Nephron progenitor cell (in vitro differentiated cells): ENCODE measurements at regions not wholly inside any gene's neighbourhood (a gene's known extent, or its start where the extent isn't known, plus 50 kb on each side); places are given as distances from the start of the nearest gene placed in this dataset.
"Not testable (repeated sequence)": the region's sequence is repeated elsewhere in the genome, so short reads cannot be mapped to it uniquely, and the experiment has no call there.

Experiments used
- DNase-seq: peaks from one replicate; pipeline ENCODE4 v3.0.0; 2021
- H3K27ac Mint-ChIP-seq: 2 replicates; pipeline ENCODE4 v1.8.0; 2021; ENCODE audit warnings: mild to moderate bottlenecking, moderate library complexity, mixed read lengths
- H3K27me3 Mint-ChIP-seq: 2 replicates; pipeline ENCODE4 v1.8.0; 2021; ENCODE audit warnings: mild to moderate bottlenecking, low read depth, mixed read lengths; ENCODE audit not compliant: poor library complexity
- H3K36me3 Mint-ChIP-seq: 2 replicates; pipeline ENCODE4 v1.8.0; 2021; ENCODE audit warnings: low read depth, mixed read lengths
- H3K4me1 Mint-ChIP-seq: 2 replicates; pipeline ENCODE4 v1.8.0; 2021; ENCODE audit warnings: mixed read lengths
- H3K4me3 Mint-ChIP-seq: 2 replicates; pipeline ENCODE4 v1.8.0; 2021; ENCODE audit warnings: mild to moderate bottlenecking, moderate library complexity, mixed read lengths
- H3K9me3 Mint-ChIP-seq: 2 replicates; pipeline ENCODE4 v1.8.0; 2021; ENCODE audit warnings: mild to moderate bottlenecking, moderate library complexity, mixed read lengths
- CTCF ChIP-seq: fragments of 200-600 bp; sonication (generic); IDR thresholded peaks from 2 replicates; pipeline ENCODE4 v1.5.0; 2021; ENCODE audit warnings: antibody characterized with exemption

GRCh38 chr6:37759221-37760144 lies 60.0 kb upstream of the ZFAND3 start:
- Mint-ChIP-seq H3K36me3 (no peaks in the 10 kb centered on the region), H3K27ac (no peak overlapping the region), H3K4me3 (no peak overlapping the region), H3K27me3 (peaks cover 84% of the 10 kb centered on the region), H3K4me1 (peaks cover 33% of the 10 kb centered on the region), H3K9me3 (no peaks in the 10 kb centered on the region)
- no peak for DNase-seq
- no peak for TF ChIP-seq CTCF

GRCh38 chr6:37758647-37759046 lies 60.9 kb upstream of the ZFAND3 start:
- Mint-ChIP-seq H3K9me3 (no peaks in the 10 kb centered on the region), H3K27ac (no peak overlapping the region), H3K4me1 (peaks cover 32% of the 10 kb centered on the region), H3K27me3 (peaks cover 82% of the 10 kb centered on the region), H3K36me3 (no peaks in the 10 kb centered on the region), H3K4me3 (no peak overlapping the region)
- no peak for DNase-seq
- no peak for TF ChIP-seq CTCF

GRCh38 chr6:37758234-37758633 lies 60.6 kb upstream of the MDGA1 start:
- H3K36me3 Mint-ChIP-seq = no peaks in the 10 kb centered on the region
- H3K27me3 Mint-ChIP-seq = peaks cover 82% of the 10 kb centered on the region
- no peak for TF ChIP-seq CTCF
- peaks cover 32% of the 10 kb centered on the region for H3K4me1 Mint-ChIP-seq
- no peak overlapping the region for H3K4me3 Mint-ChIP-seq
- no peak overlapping the region for H3K27ac Mint-ChIP-seq
- no peak for DNase-seq
- H3K9me3 Mint-ChIP-seq = no peaks in the 10 kb centered on the region

GRCh38 chr6:37757381-37757780 lies 59.7 kb upstream of the MDGA1 start:
- peaks cover 28% of the 10 kb centered on the region for H3K4me1 Mint-ChIP-seq
- no peaks in the 10 kb centered on the region for H3K36me3 Mint-ChIP-seq
- H3K9me3 Mint-ChIP-seq = no peaks in the 10 kb centered on the region
- H3K4me3 Mint-ChIP-seq = no peak overlapping the region
- peaks cover 79% of the 10 kb centered on the region for H3K27me3 Mint-ChIP-seq
- no peak for DNase-seq
- no peak for TF ChIP-seq CTCF
- H3K27ac Mint-ChIP-seq = no peak overlapping the region

GRCh38 chr6:37756135-37756534 lies 58.5 kb upstream of the MDGA1 start:
- Mint-ChIP-seq H3K27me3 (peaks cover 71% of the 10 kb centered on the region), H3K4me1 (peaks cover 27% of the 10 kb centered on the region), H3K9me3 (no peaks in the 10 kb centered on the region), H3K4me3 (no peak overlapping the region), H3K27ac (no peak overlapping the region), H3K36me3 (no peaks in the 10 kb centered on the region)
- DNase-seq = peak; percentile 54
- no peak for TF ChIP-seq CTCF

GRCh38 chr6:37752718-37753117 lies 55.0 kb upstream of the MDGA1 start:
- TF ChIP-seq CTCF = no peak
- Mint-ChIP-seq H3K27ac (no peak overlapping the region), H3K36me3 (no peaks in the 10 kb centered on the region), H3K9me3 (no peaks in the 10 kb centered on the region), H3K27me3 (peaks cover 55% of the 10 kb centered on the region), H3K4me3 (no peak overlapping the region), H3K4me1 (peaks cover 36% of the 10 kb centered on the region)
- DNase-seq = no peak

GRCh38 chr6:37749367-37749766 lies 51.7 kb upstream of the MDGA1 start:
- Mint-ChIP-seq H3K27me3 (peaks cover 46% of the 10 kb centered on the region), H3K4me1 (peaks cover 18% of the 10 kb centered on the region)
- H3K4me3 Mint-ChIP-seq, H3K9me3 Mint-ChIP-seq, H3K27ac Mint-ChIP-seq, DNase-seq, H3K36me3 Mint-ChIP-seq: not testable (repeated sequence)
